MV-4-11 (cell line): ENCODE measurements at regions not wholly inside any gene's neighbourhood (a gene's known extent, or its start where the extent isn't known, plus 50 kb on each side); places are given as distances from the start of the nearest gene placed in this dataset.

Experiments
- DNase-seq: peaks from one replicate; lab custom pipeline; 2025; lab: John Stamatoyannopoulos, UW

- no peak for DNase-seq
These were observed 133.1 kb downstream of the LRIG3 start for GRCh38 chr12:58787021-58787760.

DNA sequence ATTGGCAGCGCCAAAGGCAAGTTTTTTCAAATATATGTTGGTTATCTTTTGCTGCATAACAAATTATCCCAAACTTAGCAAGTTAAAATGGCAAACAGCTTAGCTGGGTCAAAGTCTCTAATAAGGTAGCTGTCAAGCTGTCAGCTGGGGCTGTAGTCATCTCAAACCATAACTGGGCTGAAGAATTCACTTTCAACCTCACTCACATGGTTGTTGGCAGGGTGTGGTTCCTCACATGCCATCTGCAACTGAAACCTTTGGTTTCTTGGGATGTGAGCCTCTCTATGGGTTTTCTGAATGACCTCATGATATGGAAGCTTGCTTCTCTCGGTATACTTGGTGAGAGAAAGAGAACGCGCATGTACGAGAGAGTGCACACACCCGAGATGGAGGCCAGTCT is 125.4 kb downstream of the LRIG3 start:
- no peak for DNase-seq

DNA sequence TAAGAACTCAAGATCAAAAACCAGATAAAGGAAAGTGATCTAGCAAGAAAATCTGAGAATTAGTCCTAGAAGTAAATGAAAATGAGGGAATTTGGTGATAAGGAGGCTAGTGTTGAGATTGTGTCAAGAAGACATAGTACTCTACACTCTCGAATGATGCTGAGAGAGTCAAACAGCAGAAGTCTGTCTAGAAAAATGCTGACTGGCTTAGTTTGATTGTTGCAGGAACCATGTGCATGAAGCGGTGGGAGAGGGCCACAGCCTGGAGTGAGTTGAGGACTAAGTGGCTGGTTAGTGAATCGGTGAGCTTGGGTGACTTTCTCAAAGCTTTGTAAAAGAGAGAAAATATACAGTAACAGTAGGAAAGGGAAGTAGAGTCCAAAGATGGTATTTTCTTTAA is 124.5 kb downstream of the LRIG3 start:
- DNase-seq, result no peak

DNA sequence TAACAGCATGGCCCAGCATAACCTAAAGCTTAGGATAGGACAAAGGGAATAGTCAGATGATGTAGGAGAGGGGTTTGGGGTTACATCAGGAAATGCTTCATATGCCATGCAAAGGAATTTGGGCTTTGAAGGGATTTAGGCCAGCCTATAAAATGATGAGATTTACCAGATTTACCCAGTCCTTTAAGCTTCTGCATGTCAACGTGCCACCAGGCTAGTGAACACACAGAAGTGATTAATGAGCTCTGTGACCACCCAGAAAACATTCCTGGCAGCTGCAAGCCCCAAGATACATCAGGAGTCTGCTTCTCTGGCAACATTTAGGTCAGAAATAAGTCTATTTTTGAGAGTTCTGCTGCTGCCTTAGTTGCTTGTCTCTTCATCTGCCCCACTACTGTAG is 118.3 kb downstream of the LRIG3 start:
- DNase-seq, result no peak

GRCh38 chr12:58803908-58804307 is 116.4 kb downstream of the LRIG3 start:
- DNase-seq, result no peak

DNA sequence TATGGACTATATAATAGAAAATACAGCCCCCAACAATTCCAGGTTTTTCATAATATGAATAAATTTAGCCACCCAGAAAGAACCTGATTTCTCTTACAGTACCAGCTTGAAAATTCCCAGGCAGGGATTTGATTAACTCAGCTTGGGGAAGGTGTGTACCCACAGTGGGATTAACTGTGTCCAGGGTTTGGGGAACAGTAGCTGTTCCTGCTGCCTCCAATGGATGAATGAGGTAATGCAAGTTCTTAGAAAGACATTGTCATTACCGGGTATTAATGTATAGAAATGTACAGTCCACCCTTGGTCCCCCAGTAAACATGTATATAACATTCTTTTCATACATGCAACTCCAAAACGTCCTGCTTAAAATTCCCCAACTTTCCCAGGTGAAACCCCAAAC is 115.6 kb downstream of the LRIG3 start:
- no peak for DNase-seq

DNA sequence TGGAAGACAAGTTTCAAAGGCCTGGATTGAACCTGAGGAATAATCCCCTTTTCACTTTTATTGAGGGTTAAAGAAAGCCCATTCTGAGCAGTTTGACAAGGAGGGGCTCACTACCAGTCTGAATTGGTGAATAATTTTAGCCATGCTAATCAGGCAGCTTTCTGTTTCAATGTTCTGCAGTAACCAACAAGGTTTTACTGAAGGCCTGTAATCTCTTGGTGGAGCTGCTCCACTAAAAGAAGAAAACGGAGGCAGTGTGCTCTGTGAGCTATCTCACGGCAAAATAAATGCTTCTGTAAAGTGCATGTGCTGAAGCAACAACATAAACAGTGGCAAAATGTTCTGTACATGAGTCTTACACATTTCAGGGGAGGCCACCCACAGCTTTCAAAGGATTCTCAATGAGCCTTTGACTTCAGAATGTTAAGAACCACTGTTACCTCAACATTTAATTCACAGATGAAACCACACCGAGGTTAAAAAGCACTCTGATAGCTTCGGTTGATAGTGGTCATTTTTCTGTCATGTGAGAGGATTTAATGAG is 111.2 kb downstream of the LRIG3 start:
- no peak for DNase-seq

DNA sequence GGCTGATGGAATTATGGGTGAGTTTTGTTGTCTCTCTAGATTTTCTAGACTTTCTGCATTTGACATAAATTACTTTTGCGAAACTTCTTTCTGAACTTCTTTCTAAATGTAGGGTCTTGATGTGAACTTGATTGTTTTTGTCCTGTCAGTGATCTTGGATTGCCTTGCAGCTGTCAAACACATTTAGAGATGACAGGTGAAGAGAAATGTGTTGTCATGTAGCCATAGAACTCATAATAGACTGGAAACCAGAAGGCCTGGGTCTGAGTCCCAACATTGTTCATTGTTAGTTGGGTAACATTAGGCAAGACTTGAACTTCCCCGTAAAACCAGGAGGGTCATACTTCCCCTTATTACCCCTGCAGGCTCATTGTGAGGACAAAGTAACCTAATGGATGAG is 109.0 kb downstream of the LRIG3 start:
- peak; percentile 38 for DNase-seq

GRCh38 chr12:58812214-58812613 is 108.1 kb downstream of the LRIG3 start:
- DNase-seq, result no peak

- no peak for DNase-seq
These were observed 106.3 kb downstream of the LRIG3 start for GRCh38 chr12:58814036-58814435.

- DNase-seq, result no peak
These were observed 105.1 kb downstream of the LRIG3 start for GRCh38 chr12:58815235-58815634.

- no peak for DNase-seq
These were observed 101.8 kb downstream of the LRIG3 start for GRCh38 chr12:58818546-58818945.

GRCh38 chr12:58819345-58819744 is 101.0 kb downstream of the LRIG3 start:
- DNase-seq, result no peak

DNA sequence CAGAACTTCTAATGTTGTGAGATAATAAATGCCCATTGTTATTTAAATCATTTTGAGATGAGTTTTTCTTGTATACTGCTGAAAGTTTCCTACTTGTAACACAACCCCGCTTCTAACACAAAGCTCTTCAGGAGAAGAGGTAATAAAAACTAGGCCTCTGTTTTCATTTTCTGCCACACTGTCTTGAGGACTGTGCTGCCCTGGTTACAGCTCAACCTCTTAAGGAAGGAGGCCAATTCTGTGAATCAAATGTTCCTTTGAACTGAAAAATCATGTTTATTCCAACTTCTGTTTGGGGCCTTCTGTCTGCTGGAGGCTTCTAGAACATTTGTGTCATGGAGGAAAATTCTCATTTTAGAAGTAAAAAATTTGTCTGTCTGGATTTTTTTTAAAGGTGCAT is 100.3 kb downstream of the LRIG3 start:
- DNase-seq, result no peak
